Astrocyte of the cerebellum (primary cell): ENCODE measurements at regions not wholly inside any gene's neighbourhood (a gene's known extent, or its start where the extent isn't known, plus 50 kb on each side); places are given as distances from the start of the nearest gene placed in this dataset.

Experiments
- DNase-seq: peaks from one replicate; pipeline ENCODE4 v3.0.0-alpha.2; 2011; ENCODE audit warnings: low read depth
- H3K4me3 ChIP-seq: 2 replicates; pipeline ENCODE4 v1.5.1; 2011; ENCODE audit warnings: mild to moderate bottlenecking, low read depth, low read length, moderate library complexity
- CTCF ChIP-seq: IDR thresholded peaks from 2 replicates; pipeline ENCODE4 v1.5.1; 2012; ENCODE audit warnings: low read length, low read depth, moderate library complexity, mild to moderate bottlenecking; ENCODE audit errors: missing control alignments
- in situ Hi-C: cut with HindIII; loops from 2 replicates; pipeline ENCODE4 v1.10.0; 2017; ENCODE audit warnings: low sequenced_read_pairs

- in situ Hi-C loops, result no loop called here
- no peak for DNase-seq
- H3K4me3 ChIP-seq, result no peak overlapping the region
- no peak for TF ChIP-seq CTCF
Measured at GRCh38 chr3:6706777-6707176, 154.1 kb upstream of the GRM7 start.

DNA sequence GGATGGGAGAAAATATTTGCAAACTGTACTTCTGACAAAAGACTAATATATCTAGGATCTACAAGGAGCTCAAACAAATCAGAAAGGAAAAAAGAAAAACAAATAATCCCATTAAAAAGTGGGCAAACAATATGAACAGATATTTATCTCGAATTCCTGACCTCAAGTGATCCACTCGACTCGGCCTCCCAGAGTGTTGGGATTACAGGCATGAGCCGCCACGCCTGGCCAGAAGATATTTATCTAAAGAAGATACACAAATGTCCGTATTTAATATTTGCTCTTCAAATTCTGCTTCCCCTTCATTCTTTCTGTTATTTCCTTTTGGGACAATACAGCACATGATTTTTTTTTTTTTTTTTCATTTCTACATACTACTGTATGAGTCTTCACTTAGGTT, 151.7 kb upstream of the GRM7 start:
- no peak for TF ChIP-seq CTCF
- no peak for DNase-seq
- no peak overlapping the region for H3K4me3 ChIP-seq
- in situ Hi-C loops, result no loop called here

- no peak overlapping the region for H3K4me3 ChIP-seq
- in situ Hi-C loops, result no loop called here
- no peak for TF ChIP-seq CTCF
- no peak for DNase-seq
Measured at GRCh38 chr3:6714962-6715361, 146.0 kb upstream of the GRM7 start.

DNA sequence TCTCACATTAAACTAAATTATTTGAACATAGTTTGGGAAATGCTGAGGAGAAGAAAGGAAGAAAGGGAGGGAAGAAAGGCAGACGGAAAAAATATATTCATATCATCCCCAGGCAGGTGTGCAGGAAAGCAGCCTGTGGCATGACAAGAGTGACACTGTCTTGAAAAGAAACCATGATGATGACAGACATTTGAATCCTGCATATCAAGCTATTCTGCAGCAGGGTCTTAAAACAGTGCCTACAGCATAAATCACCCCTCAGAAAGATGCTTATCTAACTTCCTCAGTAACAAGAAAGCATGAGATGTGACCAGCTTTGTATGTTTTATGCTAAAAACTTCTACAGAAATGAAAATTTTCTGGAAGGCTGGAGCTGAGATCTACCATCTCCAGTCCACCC, 144.5 kb upstream of the GRM7 start:
- in situ Hi-C loops, result no loop called here
- TF ChIP-seq CTCF, result no peak
- no peak overlapping the region for H3K4me3 ChIP-seq
- DNase-seq, result no peak

GRCh38 chr3:6717026-6717943, 143.6 kb upstream of the GRM7 start:
- in situ Hi-C loops, result no loop called here
- no peak for DNase-seq
- no peak overlapping the region for H3K4me3 ChIP-seq
- TF ChIP-seq CTCF, result no peak

DNA sequence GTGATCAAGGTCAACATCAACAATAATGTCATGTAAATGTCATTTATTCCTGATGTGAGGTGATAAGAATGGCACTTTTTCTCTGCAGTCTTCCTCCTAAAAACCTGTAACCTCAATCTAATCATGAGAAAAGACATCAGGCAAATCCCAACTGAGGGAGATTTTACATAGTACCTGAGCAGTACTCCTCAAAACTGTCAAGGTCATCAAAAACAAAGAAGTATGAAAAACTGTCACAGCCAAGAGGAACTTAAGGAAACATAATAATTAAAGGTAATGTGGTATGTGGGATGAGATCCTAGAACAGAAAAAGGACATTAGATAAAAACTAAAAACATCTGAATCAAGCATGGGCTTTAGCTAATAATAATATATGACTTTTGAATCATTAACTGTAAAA, 140.9 kb upstream of the GRM7 start:
- TF ChIP-seq CTCF, result no peak
- in situ Hi-C loops, result no loop called here
- H3K4me3 ChIP-seq, result no peak overlapping the region
- no peak for DNase-seq
